ENCODE measurements at regions not wholly inside any gene's neighbourhood (a gene's known extent, or its start where the extent isn't known, plus 50 kb on each side); places are given as distances from the start of the nearest gene placed in this dataset.
A peak's percentile ranks its signal among the peaks of the same experiment; 100 is the strongest.

- Histone ChIP-seq H4K20me1 (ENCODE audit: insufficient read depth, low read length) (no peaks in the 10 kb centered on the region), H3K9ac (ENCODE audit: low read depth, low read length) (no peak overlapping the region), H2AK5ac (ENCODE audit: low read depth, low read length) (no peak overlapping the region), H4K8ac (ENCODE audit: low read depth in 2 of 2, low read length in 2 of 2) (no peak overlapping the region), H3K4me2 (ENCODE audit: low read depth, low read length) (no peak overlapping the region), H3K4ac (ENCODE audit: low read depth, low read length) (no peak overlapping the region), H3K79me1 (ENCODE audit: low read depth in 1 of 2, low read length in 2 of 2) (no peaks in the 10 kb centered on the region), H2AFZ (replicated peaks; ENCODE audit: low read length, poor library complexity) (no peak overlapping the region), H3K27ac (ENCODE audit: insufficient read depth, low read length) (no peak overlapping the region), H3K9me1 (ENCODE audit: insufficient read depth, low read length) (no peaks in the 10 kb centered on the region), H2BK120ac (ENCODE audit: low read depth, low read length) (no peak overlapping the region), H3K18ac (ENCODE audit: low read depth, low read length) (no peak overlapping the region), H4K91ac (ENCODE audit: insufficient read depth, low read depth, low read length) (no peak overlapping the region), H2AK9ac (replicated peaks; ENCODE audit: low read depth, low read length, poor library complexity) (no peak overlapping the region), H3K4me1 (ENCODE audit: control insufficient read depth, insufficient read depth, low read length) (no peaks in the 10 kb centered on the region), H2BK5ac (ENCODE audit: low read depth, low read length, poor library complexity, severe bottlenecking) (no peak overlapping the region), H2BK20ac (ENCODE audit: low read depth, low read length) (no peak overlapping the region), H3K36me3 (ENCODE audit: control insufficient read depth, insufficient read depth, low read length) (no peaks in the 10 kb centered on the region), H3K4me3 (ENCODE audit: insufficient read depth, low read depth, low read length) (no peak overlapping the region), H3K23ac (ENCODE audit: low read depth, low read length) (no peak overlapping the region), H3K56ac (ENCODE audit: extremely low read depth, insufficient read depth, low read length) (no peak overlapping the region), H3K27me3 (ENCODE audit: control insufficient read depth, insufficient read depth, low read length) (no peaks in the 10 kb centered on the region), H4K5ac (ENCODE audit: low read depth, low read length) (no peak overlapping the region), H3K9me3 (ENCODE audit: control insufficient read depth, insufficient read depth, low read length) (no peaks in the 10 kb centered on the region), H2BK15ac (ENCODE audit: low read depth, low read length) (no peak overlapping the region), H3K14ac (replicated peaks; ENCODE audit: low read depth, low read length) (no peak overlapping the region)
- in situ Hi-C loops (cut with MboI; ENCODE audit: low sequenced_read_pairs): loop anchor here (5.0 kb wide), 2 partner anchors 1435 to 1780 kb away; no protein-coding TSS in a partner anchor
- no TSS peak for BruUV-seq (replicated peaks)
- dilution Hi-C loops (cut with HindIII; ENCODE audit: low sequenced_read_pairs, unreplicated experiment): no loop called here
- CTCF ChIA-PET: interaction anchor here (0.5 to 1.5 kb wide), 4 partner anchors 10 to 778 kb away, joined by 3 read pairs; no protein-coding TSS in a partner anchor
- POLR2A ChIA-PET (ENCODE audit: unreplicated experiment): interaction anchor here (0.5 kb wide), 1 partner anchor 1236 kb away, joined by 6 read pairs; no protein-coding TSS in a partner anchor
- no CpG with 5 or more reads among the region's 3 CpGs for WGBS, 2 experiments (ENCODE audit: extremely low coverage in 2 of 2, insufficient read length in 1 of 2)
- TF ChIP-seq MAZ (IDR thresholded peaks at IDR 0.05; ENCODE audit: borderline replicate concordance, low read depth, low read length) (no peak), CHD1 (IDR thresholded peaks at IDR 0.05; ENCODE audit: low read depth, low read length) (no peak), FOS (IDR thresholded peaks at IDR 0.05; ENCODE audit: low read depth, low read length) (no peak), ELK1 (IDR thresholded peaks at IDR 0.05; ENCODE audit: borderline replicate concordance, low read depth, low read length) (no peak), BHLHE40 (IDR thresholded peaks at IDR 0.05; ENCODE audit: low read depth, low read length) (no peak), NFE2L2 (IDR thresholded peaks at IDR 0.05; ENCODE audit: low read depth, low read length) (no peak), USF2 (IDR thresholded peaks at IDR 0.05; ENCODE audit: low read depth, low read length) (no peak), MXI1 (IDR thresholded peaks at IDR 0.05; ENCODE audit: borderline replicate concordance, low read depth, low read length) (no peak), CTCF (conservative IDR thresholded peaks at IDR 0.05; ENCODE audit: low read depth, low read length) (peak; percentile 50), CEBPB (IDR thresholded peaks at IDR 0.05; ENCODE audit: low read depth, low read length) (no peak), RAD21 (IDR thresholded peaks at IDR 0.05; ENCODE audit: low read length) (peak; percentile 54), RCOR1 (IDR thresholded peaks at IDR 0.05; ENCODE audit: insufficient replicate concordance, low read length) (no peak), RFX5 (IDR thresholded peaks at IDR 0.05; ENCODE audit: low read depth, low read length) (no peak), SMC3 (IDR thresholded peaks at IDR 0.05; ENCODE audit: low read depth, low read length) (peak; percentile 56), POLR2A (IDR thresholded peaks at IDR 0.05; ENCODE audit: low read depth, low read length) (no peak)
- intact Hi-C loops (cut with micrococcal nuclease): loop anchor here (1.0 to 10.0 kb wide), 6 partner anchors 90 to 1885 kb away; no protein-coding TSS in a partner anchor
- peak; percentile 62 for ATAC-seq (ENCODE audit: low read depth)
- DNase-seq: peak; percentile 53
These were observed 1247.8 kb downstream of the GATA3 start for GRCh38 chr10:9302140-9302746.

All from IMR-90 (cell line).